CD14-positive monocyte (primary cell): ENCODE measurements at regions not wholly inside any gene's neighbourhood (a gene's known extent, or its start where the extent isn't known, plus 50 kb on each side); places are given as distances from the start of the nearest gene placed in this dataset.

Source experiments
- DNase-seq, 3 donors: peaks; one replicate each; pipeline ENCODE4 v3.0.0-alpha.2; 2011 to 2022
- H2AFZ ChIP-seq: 2 replicates; pipeline ENCODE4 v1.6.0; 2012; ENCODE audit warnings: mild to moderate bottlenecking, low read depth, low read length, inconsistent platforms; ENCODE audit not compliant: insufficient read depth, poor library complexity, severe bottlenecking
- H3K27ac ChIP-seq, 2 donors: 1 replicate in 1 of 2; 2 replicates in 1 of 2; pipeline ENCODE4 v1.5.1; 2012 to 2013; ENCODE audit warnings: low read length in 2 of 2, control low read depth in 1 of 2, inconsistent platforms in 1 of 2, low read depth in 1 of 2, mild to moderate bottlenecking in 1 of 2
- H3K27me3 ChIP-seq, 2 donors: one replicate each; pipeline versions ENCODE4 v1.6.0 to v1.6.1; 2011 to 2013; ENCODE audit warnings: low read length in 2 of 2; ENCODE audit not compliant: control insufficient read depth in 2 of 2, insufficient read depth in 2 of 2
- H3K36me3 ChIP-seq, 2 donors: replicated peaks in 1 of 2; 1 replicate in 1 of 2; 2 replicates in 1 of 2; pipeline versions ENCODE4 v1.5.1 to v1.6.1; 2012 to 2013; ENCODE audit warnings: low read length in 2 of 2, control low read depth in 1 of 2, inconsistent platforms in 1 of 2, mild to moderate bottlenecking in 1 of 2; ENCODE audit not compliant: insufficient read depth in 2 of 2, control insufficient read depth in 1 of 2
- H3K4me1 ChIP-seq, 2 donors: 1 replicate in 1 of 2; 2 replicates in 1 of 2; pipeline versions ENCODE4 v1.5.1 to v1.6.1; 2012 to 2013; ENCODE audit warnings: low read length in 2 of 2, control low read depth in 1 of 2, inconsistent platforms in 1 of 2, mild to moderate bottlenecking in 1 of 2, moderate library complexity in 1 of 2; ENCODE audit not compliant: insufficient read depth in 2 of 2, control insufficient read depth in 1 of 2
- H3K4me2 ChIP-seq: replicated peaks from 2 replicates; pipeline ENCODE3; 2012; ENCODE audit warnings: low read length, moderate library complexity, mild to moderate bottlenecking; ENCODE audit not compliant: poor library complexity, severe bottlenecking; ENCODE audit errors: extremely low read depth
- H3K4me3 ChIP-seq, 3 experiments: fragments of 200-600 bp in 1 of 3; sonication (generic) in 1 of 3; replicated peaks in 1 of 3; 1 replicate in 2 of 3; 2 replicates in 1 of 3; pipeline ENCODE4 v1.5.1; 2011 to 2013; ENCODE audit warnings: low read length in 3 of 3, mild to moderate bottlenecking in 3 of 3, control low read depth in 2 of 3, low read depth in 2 of 3, inconsistent platforms in 1 of 3, moderate library complexity in 1 of 3
- H3K79me2 ChIP-seq: 2 replicates; pipeline ENCODE4 v1.6.0; 2012; ENCODE audit warnings: mild to moderate bottlenecking, control low read depth, inconsistent platforms, low read length, moderate library complexity; ENCODE audit not compliant: insufficient read depth
- H3K9ac ChIP-seq: 2 replicates; pipeline ENCODE4 v1.6.0; 2017; ENCODE audit warnings: low read length, mild to moderate bottlenecking; ENCODE audit not compliant: insufficient read depth, poor library complexity, severe bottlenecking
- H3K9me3 ChIP-seq, 2 donors: replicated peaks in 1 of 2; 1 replicate in 1 of 2; 2 replicates in 1 of 2; pipeline versions ENCODE4 v1.5.1 to v1.6.1; 2012 to 2013; ENCODE audit warnings: low read length in 2 of 2, control low read depth in 1 of 2; ENCODE audit not compliant: control insufficient read depth in 1 of 2, insufficient read depth in 1 of 2
- H4K20me1 ChIP-seq: 2 replicates; pipeline ENCODE4 v1.6.0; 2012; ENCODE audit warnings: mild to moderate bottlenecking, low read length, control low read depth, moderate library complexity; ENCODE audit not compliant: insufficient read depth
- H3K27ac Mint-ChIP-seq, 7 donors: one replicate each; pipeline ENCODE4 v1.8.0; 2020; ENCODE audit warnings: mild to moderate bottlenecking in 7 of 7, mixed read lengths in 7 of 7, moderate library complexity in 6 of 7, inconsistent platforms in 2 of 7
- H3K27me3 Mint-ChIP-seq, 3 donors: one replicate each; pipeline ENCODE4 v1.8.0; 2021 to 2022; ENCODE audit warnings: low read depth in 3 of 3, mild to moderate bottlenecking in 3 of 3, mixed read lengths in 3 of 3, moderate library complexity in 3 of 3, inconsistent platforms in 1 of 3
- H3K36me3 Mint-ChIP-seq, 2 donors: one replicate each; pipeline ENCODE4 v1.8.0; 2020; ENCODE audit warnings: mixed read lengths in 2 of 2, inconsistent platforms in 1 of 2, mild to moderate bottlenecking in 1 of 2
- H3K4me1 Mint-ChIP-seq: one replicate; pipeline ENCODE4 v1.8.0; 2020; ENCODE audit warnings: mild to moderate bottlenecking, mixed read lengths
- H3K4me3 Mint-ChIP-seq, 2 donors: one replicate each; pipeline ENCODE4 v1.8.0; 2020; ENCODE audit warnings: mild to moderate bottlenecking in 2 of 2, mixed read lengths in 2 of 2, moderate library complexity in 1 of 2
- H3K9me3 Mint-ChIP-seq, 7 donors: one replicate each; pipeline ENCODE4 v1.8.0; 2020 to 2022; ENCODE audit warnings: mixed read lengths in 7 of 7, mild to moderate bottlenecking in 6 of 7, moderate library complexity in 6 of 7, inconsistent platforms in 2 of 7
- WGBS: methylation state at CpG from one replicate; pipeline ENCODE4 v1.1.5; 2013; ENCODE audit warnings: missing lambda C conversion rate; ENCODE audit not compliant: insufficient coverage; 5-methylcytosine and 5-hydroxymethylcytosine counted together
- intact Hi-C, 2 donors: fragments of 100-400 bp; cut with micrococcal nuclease; formaldehyde crosslinking; loops; one replicate each; pipeline versions ENCODE4 v1.15.0 to v1.15.1; 2023
- TF ChIP-seq, protein P1 (sequence below): fragments of 200-600 bp; IDR thresholded peaks from one replicate; pipeline ENCODE4 v1.8.0; 2022; ENCODE audit warnings: antibody characterized with exemption, mild to moderate bottlenecking

DNA sequence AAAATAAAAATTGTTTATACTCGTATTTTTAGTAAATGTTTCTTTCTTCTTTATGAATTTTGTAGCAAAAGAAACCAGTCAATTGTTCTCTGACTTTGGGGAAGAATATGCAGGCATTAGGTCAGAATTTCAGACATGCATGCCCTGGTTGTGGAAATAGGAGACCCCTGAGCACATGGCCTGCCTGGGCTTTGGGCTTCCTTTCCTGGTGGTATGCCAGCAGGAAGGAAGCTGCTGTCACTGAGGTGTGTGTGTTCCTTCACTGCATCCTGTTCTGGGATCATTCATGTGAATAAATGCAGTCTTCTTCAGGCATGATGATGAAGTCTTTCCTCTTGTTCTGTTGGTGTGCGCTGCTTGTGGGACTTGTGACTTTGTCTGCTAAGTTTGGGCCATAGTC, 920.2 kb upstream of the VRK2 start:
- Mint-ChIP-seq H3K4me3 (no peak overlapping the region), H3K4me1 (no peaks in the 10 kb centered on the region), H3K27me3 (no peaks in the 10 kb centered on the region), H3K27ac (no peak overlapping the region), H3K36me3 (no peaks in the 10 kb centered on the region), H3K9me3 (peaks cover 0 to 2% (median 0%) of the 10 kb centered on the region in 7 donors)
- Histone ChIP-seq H3K4me1 (no peaks in the 10 kb centered on the region), H3K27me3 (no peaks in the 10 kb centered on the region), H4K20me1 (no peaks in the 10 kb centered on the region), H3K4me2 (no peak overlapping the region), H3K9me3 (no peaks in the 10 kb centered on the region), H3K27ac (no peak overlapping the region), H3K79me2 (no peaks in the 10 kb centered on the region), H3K36me3 (no peaks in the 10 kb centered on the region), H3K9ac (no peak overlapping the region), H2AFZ (no peak overlapping the region), H3K4me3 (no peak overlapping the region)
- TF ChIP-seq, protein P1, sequence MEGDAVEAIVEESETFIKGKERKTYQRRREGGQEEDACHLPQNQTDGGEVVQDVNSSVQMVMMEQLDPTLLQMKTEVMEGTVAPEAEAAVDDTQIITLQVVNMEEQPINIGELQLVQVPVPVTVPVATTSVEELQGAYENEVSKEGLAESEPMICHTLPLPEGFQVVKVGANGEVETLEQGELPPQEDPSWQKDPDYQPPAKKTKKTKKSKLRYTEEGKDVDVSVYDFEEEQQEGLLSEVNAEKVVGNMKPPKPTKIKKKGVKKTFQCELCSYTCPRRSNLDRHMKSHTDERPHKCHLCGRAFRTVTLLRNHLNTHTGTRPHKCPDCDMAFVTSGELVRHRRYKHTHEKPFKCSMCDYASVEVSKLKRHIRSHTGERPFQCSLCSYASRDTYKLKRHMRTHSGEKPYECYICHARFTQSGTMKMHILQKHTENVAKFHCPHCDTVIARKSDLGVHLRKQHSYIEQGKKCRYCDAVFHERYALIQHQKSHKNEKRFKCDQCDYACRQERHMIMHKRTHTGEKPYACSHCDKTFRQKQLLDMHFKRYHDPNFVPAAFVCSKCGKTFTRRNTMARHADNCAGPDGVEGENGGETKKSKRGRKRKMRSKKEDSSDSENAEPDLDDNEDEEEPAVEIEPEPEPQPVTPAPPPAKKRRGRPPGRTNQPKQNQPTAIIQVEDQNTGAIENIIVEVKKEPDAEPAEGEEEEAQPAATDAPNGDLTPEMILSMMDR: no peak
- intact Hi-C loops: no loop called here
- WGBS: no CpG with 5 or more reads among the region's 2 CpGs
- no peak for DNase-seq

- H3K9me3 Mint-ChIP-seq: peaks cover 0 to 5% (median 2%) of the 10 kb centered on the region in 7 donors
- Histone ChIP-seq H3K4me1 (no peaks in the 10 kb centered on the region), H3K27me3 (no peaks in the 10 kb centered on the region), H3K4me2 (no peak overlapping the region), H3K4me3 (no peak overlapping the region), H4K20me1 (no peaks in the 10 kb centered on the region), H2AFZ (no peak overlapping the region), H3K9ac (no peak overlapping the region), H3K36me3 (no peaks in the 10 kb centered on the region), H3K79me2 (no peaks in the 10 kb centered on the region), H3K27ac (no peak overlapping the region), H3K9me3 (no peaks in the 10 kb centered on the region)
- no peaks in the 10 kb centered on the region for H3K4me1 Mint-ChIP-seq
- no peak overlapping the region for H3K4me3 Mint-ChIP-seq
- DNase-seq: no peak
- TF ChIP-seq, protein P1: no peak
- H3K36me3 Mint-ChIP-seq: no peaks in the 10 kb centered on the region
- intact Hi-C loops: no loop called here
- no peak overlapping the region for H3K27ac Mint-ChIP-seq
- no peaks in the 10 kb centered on the region for H3K27me3 Mint-ChIP-seq
- WGBS: no CpG with 5 or more reads among the region's 1 CpG
Measured at GRCh38 chr2:57139179-57139578, 907.4 kb upstream of the VRK2 start.
